GM20000 (cell line): ENCODE measurements at regions not wholly inside any gene's neighbourhood (a gene's known extent, or its start where the extent isn't known, plus 50 kb on each side); places are given as distances from the start of the nearest gene placed in this dataset.

ENCODE experiments used
- DNase-seq: peaks from one replicate; pipeline ENCODE4 v3.0.0; 2012; ENCODE audit warnings: low spot score
- TF ChIP-seq, protein P1 (sequence below): IDR thresholded peaks from 2 replicates; pipeline ENCODE4 v1.5.1; 2012; ENCODE audit warnings: mild to moderate bottlenecking, control low read depth; ENCODE audit errors: extremely low read depth, missing control alignments

DNA sequence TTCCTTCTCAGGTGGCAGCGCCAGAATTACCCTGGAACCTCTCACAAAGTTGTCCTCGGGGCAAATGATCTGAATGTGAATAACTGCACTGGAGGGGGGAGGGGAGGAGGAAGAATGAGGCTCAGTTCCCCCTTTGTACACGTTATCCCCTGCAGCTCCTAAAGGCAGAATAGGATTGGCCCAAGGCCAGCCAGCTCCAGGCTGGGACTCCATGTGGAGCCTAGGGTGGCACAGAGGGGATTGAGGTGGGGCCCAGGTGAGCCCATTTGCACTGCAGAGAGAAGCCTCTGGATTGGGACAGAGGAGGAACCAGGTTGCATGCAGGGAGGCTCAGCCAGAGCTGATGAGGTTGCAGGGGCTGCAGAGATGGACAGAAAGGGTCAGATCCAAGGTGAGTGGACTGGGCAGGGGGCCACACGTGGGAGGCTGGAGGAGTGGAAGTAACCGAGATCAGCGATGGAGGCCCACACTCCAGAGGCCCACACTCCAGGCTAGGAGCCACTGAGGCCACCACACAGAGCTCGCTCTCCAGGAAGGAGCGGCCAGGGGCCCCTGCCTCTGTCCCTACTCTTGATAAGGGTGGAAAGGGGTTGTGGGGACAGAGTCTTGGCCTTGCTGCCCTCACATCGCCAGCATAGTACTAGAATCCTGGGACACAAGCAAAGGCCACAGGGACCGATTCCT lies 78.6 kb downstream of the RBFOX3 start:
- DNase-seq: no peak
- TF ChIP-seq, protein P1, sequence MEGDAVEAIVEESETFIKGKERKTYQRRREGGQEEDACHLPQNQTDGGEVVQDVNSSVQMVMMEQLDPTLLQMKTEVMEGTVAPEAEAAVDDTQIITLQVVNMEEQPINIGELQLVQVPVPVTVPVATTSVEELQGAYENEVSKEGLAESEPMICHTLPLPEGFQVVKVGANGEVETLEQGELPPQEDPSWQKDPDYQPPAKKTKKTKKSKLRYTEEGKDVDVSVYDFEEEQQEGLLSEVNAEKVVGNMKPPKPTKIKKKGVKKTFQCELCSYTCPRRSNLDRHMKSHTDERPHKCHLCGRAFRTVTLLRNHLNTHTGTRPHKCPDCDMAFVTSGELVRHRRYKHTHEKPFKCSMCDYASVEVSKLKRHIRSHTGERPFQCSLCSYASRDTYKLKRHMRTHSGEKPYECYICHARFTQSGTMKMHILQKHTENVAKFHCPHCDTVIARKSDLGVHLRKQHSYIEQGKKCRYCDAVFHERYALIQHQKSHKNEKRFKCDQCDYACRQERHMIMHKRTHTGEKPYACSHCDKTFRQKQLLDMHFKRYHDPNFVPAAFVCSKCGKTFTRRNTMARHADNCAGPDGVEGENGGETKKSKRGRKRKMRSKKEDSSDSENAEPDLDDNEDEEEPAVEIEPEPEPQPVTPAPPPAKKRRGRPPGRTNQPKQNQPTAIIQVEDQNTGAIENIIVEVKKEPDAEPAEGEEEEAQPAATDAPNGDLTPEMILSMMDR: no peak

DNA sequence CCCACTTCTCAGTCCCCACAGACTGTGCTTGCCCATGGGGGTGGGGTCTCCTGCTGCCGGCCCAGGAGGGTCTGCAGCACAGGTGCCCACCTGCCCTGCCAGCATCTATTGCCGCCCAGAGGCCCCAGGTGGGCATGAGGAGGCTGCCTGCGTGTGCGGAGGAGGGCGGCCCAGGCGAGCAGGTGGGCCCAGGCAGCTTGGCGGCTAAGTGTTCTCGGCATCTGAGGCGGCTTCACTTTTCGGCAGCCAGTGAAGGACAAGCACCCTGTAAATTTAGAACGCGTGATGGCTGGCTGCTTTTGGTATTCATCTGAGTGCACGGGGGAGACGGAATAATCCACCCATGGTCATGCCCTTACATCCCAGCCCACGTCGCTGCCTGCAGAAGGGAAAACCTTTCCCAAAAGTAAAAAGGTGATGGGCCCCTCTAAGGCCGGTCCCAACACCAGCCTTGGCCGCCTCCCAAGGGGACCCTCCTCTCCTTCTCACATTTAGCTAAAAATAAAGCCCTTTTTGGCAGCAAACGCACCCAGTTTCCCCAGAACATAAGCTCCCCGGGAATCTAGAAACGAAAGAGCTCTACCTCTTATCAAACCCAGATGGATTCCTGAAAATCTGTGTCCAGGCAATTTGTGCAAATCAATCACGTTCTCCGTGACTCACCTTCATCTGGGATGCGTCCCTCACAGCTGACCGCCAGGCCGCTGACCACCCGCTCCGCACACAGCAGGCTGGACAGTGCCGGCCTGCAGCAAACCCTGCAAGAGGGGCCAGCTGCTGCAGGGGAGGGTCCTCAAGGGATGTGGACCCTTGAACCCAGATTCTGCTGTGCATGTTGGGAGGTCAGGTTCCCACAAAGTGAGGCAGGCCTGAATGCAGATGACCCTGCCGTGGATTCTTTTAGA lies 79.4 kb downstream of the RBFOX3 start:
- no peak for DNase-seq
- TF ChIP-seq, protein P1: no peak

DNA sequence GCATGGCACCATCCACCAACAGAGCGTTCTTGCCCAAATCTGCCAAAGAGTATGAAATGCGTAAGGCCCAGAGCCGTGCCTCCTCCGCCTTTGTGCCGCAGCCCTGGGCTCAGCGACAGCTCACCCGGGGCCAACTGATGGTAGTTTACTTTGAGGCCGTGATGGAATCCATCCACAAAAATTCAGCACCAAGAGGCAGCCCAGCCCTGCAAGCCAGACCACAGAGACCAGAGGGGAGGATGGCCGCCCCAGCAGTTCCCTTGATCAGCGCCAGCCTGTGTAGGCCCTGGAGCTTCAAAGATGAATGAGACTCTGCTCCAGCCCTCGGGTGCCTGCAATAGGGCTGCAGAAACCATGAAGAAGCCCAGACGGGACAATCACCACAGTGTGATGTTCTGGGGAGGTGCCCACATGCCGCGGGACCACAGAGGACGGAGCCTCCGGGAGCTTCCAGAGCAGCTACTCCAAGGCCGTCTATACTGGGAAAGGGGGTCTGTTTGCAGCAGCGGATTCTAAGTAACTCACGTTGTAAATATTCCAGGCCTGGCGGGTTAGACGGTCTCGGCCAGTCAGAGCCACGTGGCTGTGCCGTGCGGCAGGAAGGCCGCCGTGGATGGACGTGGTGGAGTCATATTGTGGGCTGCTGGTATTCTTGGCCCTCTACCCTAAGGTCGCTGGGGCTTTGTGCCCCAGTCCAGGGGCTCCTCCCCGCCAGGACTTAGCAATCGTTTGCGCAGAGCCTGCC lies 80.3 kb downstream of the RBFOX3 start:
- TF ChIP-seq, protein P1: no peak
- no peak for DNase-seq

DNA sequence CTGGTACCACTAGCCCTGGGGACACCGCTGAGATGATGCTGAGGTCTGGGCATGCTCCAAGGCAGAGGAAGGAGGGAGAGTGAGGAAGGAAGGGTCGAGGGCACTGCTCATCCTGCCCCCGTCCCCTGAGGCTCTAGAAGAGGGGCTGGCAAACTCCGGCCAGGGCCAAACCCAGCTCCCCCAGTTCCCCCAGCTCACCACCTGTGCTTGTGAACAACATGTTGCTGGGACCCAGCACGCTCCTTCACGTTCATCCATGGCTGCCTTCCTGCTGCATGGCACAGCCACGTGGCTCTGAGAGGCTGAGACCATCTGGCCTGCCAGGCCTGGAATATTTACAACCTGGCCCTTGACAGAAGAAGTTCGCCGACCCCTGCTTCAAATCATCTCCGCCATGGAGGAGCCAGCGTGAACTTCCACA lies 81.2 kb downstream of the RBFOX3 start:
- TF ChIP-seq, protein P1: no peak

DNA sequence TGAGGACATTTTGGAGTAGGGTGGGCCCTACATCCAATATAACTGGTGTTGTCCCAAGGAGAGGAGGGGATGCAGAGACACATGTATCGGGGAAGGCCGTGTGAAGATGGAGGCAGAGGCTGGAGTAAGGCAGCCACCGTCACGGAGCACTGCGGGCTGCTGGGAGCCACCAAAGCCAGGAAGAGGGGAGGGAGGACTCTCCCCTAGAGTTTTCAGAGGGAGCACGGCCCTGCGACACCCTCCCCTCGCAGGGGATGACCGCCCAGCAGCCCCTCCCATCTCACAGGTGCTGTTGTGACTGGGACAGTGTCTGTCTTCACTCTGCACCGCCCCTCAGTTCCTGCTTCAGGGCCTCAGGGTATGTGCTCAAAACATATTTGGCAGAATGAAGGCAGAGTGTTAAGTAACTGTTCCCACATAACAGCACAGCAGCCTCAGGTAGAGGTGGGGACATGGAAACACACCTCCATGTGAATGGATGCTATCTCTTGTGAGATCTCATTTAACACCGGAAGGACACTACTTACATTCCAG lies 82.2 kb downstream of the RBFOX3 start:
- no peak for DNase-seq
- TF ChIP-seq, protein P1: no peak

More for the DNA sequence above, 81.2 kb downstream of the RBFOX3 start:
- DNase-seq: no peak

DNA sequence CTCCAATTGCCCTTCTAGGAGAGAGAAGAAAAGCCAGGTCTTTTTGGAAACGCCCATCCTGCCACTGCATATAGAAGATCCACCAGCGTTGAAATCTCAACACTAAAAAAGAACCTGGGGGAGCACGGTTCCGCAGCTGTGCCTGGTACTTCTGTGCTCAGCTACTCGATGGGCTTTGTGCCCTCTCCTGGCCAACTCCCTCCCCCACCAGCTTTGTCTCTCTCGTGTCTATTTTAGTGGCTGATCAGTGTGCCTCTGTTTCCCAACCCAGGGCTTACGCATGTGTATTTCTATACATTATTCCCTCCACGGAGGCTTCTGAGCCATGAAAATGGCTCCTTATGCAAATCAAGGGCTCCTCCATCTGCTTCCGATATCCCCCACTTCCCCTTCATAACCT lies 83.5 kb downstream of the RBFOX3 start:
- no peak for DNase-seq
- TF ChIP-seq, protein P1: no peak
